SK-N-SH (cell line): ENCODE measurements at regions not wholly inside any gene's neighbourhood (a gene's known extent, or its start where the extent isn't known, plus 50 kb on each side); places are given as distances from the start of the nearest gene placed in this dataset.

Experiments
- CTCF ChIA-PET: fragments of 300-600, 350-600 bp; formaldehyde crosslinking; extraction: SDS; loops from one replicate; lab custom pipeline; 2021; lab: Yijun Ruan, JAX
- POLR2A ChIA-PET: fragments of 350-600 bp; sonication (Branson Sonifier 250); formaldehyde crosslinking; extraction: SDS; loops from one replicate; lab custom pipeline; 2020; ENCODE audit warnings: antibody characterized with exemption, inconsistent platforms; lab: Yijun Ruan, JAX
- DNase-seq: peaks from one replicate; pipeline ENCODE4 v3.0.0; 2012
- H2AFZ ChIP-seq: fragments of 200-600 bp; sonication (generic); 2 replicates; pipeline ENCODE4 v1.8.1; 2016; ENCODE audit warnings: antibody characterized with exemption, mild to moderate bottlenecking, low read depth
- H3F3A ChIP-seq: fragments of 200-600 bp; sonication (generic); replicated peaks from 2 replicates; pipeline ENCODE3; 2016; ENCODE audit warnings: antibody characterized with exemption, mild to moderate bottlenecking; ENCODE audit not compliant: insufficient read depth
- H3K27ac ChIP-seq, 2 experiments: fragments of 200-500 bp in 1 of 2; fragments of 200-600 bp in 1 of 2; sonication (Bioruptor generic) in 1 of 2; sonication (generic), shearing (Covaris generic) in 1 of 2; 2 replicates each; pipeline versions ENCODE4 v1.5.1 to v1.6.1; 2014 to 2016; ENCODE audit warnings: low read depth in 2 of 2, inconsistent platforms in 1 of 2, low read length in 1 of 2, mild to moderate bottlenecking in 1 of 2, mixed read lengths in 1 of 2
- H3K27me3 ChIP-seq: fragments of 200-600 bp; sonication (generic), shearing (Covaris generic); 2 replicates; pipeline ENCODE4 v1.6.1; 2016; ENCODE audit warnings: mixed run types; ENCODE audit not compliant: insufficient read depth
- H3K36me3 ChIP-seq, 2 experiments: fragments of 200-500 bp in 1 of 2; fragments of 200-600 bp in 1 of 2; sonication (Bioruptor generic) in 1 of 2; sonication (generic) in 1 of 2; replicated peaks in 1 of 2; 2 replicates each; pipeline versions ENCODE3 to v1.5.1; 2014 to 2016; ENCODE audit warnings: low read length in 1 of 2, mild to moderate bottlenecking in 1 of 2; ENCODE audit not compliant: insufficient read depth in 2 of 2, control insufficient read depth in 1 of 2
- H3K4me1 ChIP-seq, 2 experiments: fragments of 200-500 bp in 1 of 2; fragments of 200-600 bp in 1 of 2; sonication (Bioruptor generic) in 1 of 2; sonication (generic), shearing (Covaris generic) in 1 of 2; 2 replicates each; pipeline versions ENCODE4 v1.5.1 to v1.6.1; 2014 to 2016; ENCODE audit warnings: low read depth in 1 of 2, low read length in 1 of 2, mixed run types in 1 of 2; ENCODE audit not compliant: insufficient read depth in 2 of 2, control insufficient read depth in 1 of 2
- H3K4me2 ChIP-seq: fragments of 200-600 bp; sonication (generic), shearing (Covaris generic); 2 replicates; pipeline ENCODE4 v1.6.1; 2017; ENCODE audit warnings: mixed run types
- H3K4me3 ChIP-seq, 2 experiments: fragments of 200-500 bp in 1 of 2; fragments of 200-600 bp in 1 of 2; sonication (Bioruptor generic) in 1 of 2; sonication (generic), shearing (Covaris generic) in 1 of 2; 2 replicates each; pipeline versions ENCODE4 v1.5.1 to v1.8.1; 2014 to 2016; ENCODE audit warnings: low read depth in 2 of 2, inconsistent platforms in 1 of 2, low read length in 1 of 2, mild to moderate bottlenecking in 1 of 2, mixed read lengths in 1 of 2, moderate library complexity in 1 of 2
- H3K79me2 ChIP-seq: fragments of 200-600 bp; sonication (generic); 2 replicates; pipeline ENCODE4 v1.8.1; 2017; ENCODE audit warnings: mild to moderate bottlenecking; ENCODE audit not compliant: insufficient read depth
- H3K9ac ChIP-seq: fragments of 200-600 bp; sonication (generic); 2 replicates; pipeline ENCODE4 v1.6.1; 2017; ENCODE audit warnings: mixed run types
- H3K9me2 ChIP-seq: fragments of 200-600 bp; sonication (generic); 2 replicates; pipeline ENCODE4 v1.6.1; 2017; ENCODE audit warnings: mixed run types
- H3K9me3 ChIP-seq: fragments of 200-600 bp; sonication (generic); 2 replicates; pipeline ENCODE4 v1.6.1; 2017; ENCODE audit warnings: mixed run types, mild to moderate bottlenecking, moderate library complexity
- H4K20me1 ChIP-seq: fragments of 200-600 bp; sonication (generic); 2 replicates; pipeline ENCODE4 v1.6.1; 2017; ENCODE audit warnings: mild to moderate bottlenecking, mixed run types; ENCODE audit not compliant: insufficient read depth
- CHD2 ChIP-seq: fragments of 150-350 bp; IDR thresholded peaks from 2 replicates; pipeline ENCODE4 v1.6.1; 2018; ENCODE audit warnings: low read length; ENCODE audit not compliant: partially characterized antibody
- FOSL2 ChIP-seq: IDR thresholded peaks from 2 replicates; pipeline ENCODE4 v1.4.0; 2012; ENCODE audit warnings: low read depth, mild to moderate bottlenecking, moderate library complexity, borderline replicate concordance
- GABPA ChIP-seq: IDR thresholded peaks from 2 replicates; pipeline ENCODE4 v1.4.0; 2012; ENCODE audit warnings: low read depth, mild to moderate bottlenecking
- GATA2 ChIP-seq: sonication (generic); formaldehyde crosslinking; IDR thresholded peaks from 2 replicates; pipeline ENCODE4 v1.5.0; 2020; ENCODE audit warnings: mild to moderate bottlenecking, missing genetic modification reagents
- JUND ChIP-seq: IDR thresholded peaks from 2 replicates; pipeline ENCODE4 v1.4.0; 2012
- MEF2A ChIP-seq: IDR thresholded peaks from 2 replicates; pipeline ENCODE4 v1.4.0; 2012; ENCODE audit warnings: low read depth, borderline replicate concordance
- MXI1 ChIP-seq: IDR thresholded peaks from 2 replicates; pipeline ENCODE4 v1.6.1; 2012; ENCODE audit warnings: mild to moderate bottlenecking, low read depth, low read length, improper control_type of control experiment
- NFIC ChIP-seq: IDR thresholded peaks from 2 replicates; pipeline ENCODE4 v1.4.0; 2012; ENCODE audit warnings: borderline replicate concordance
- RCOR1 ChIP-seq: fragments of 150-350 bp; IDR thresholded peaks from 2 replicates; pipeline ENCODE4 v1.6.1; 2017; ENCODE audit warnings: antibody characterized with exemption, low read length
- RFX5 ChIP-seq: IDR thresholded peaks from 2 replicates; pipeline ENCODE4 v1.6.1; 2012; ENCODE audit warnings: mild to moderate bottlenecking, improper control_type of control experiment, low read length
- SMC3 ChIP-seq: IDR thresholded peaks from 2 replicates; pipeline ENCODE4 v1.6.1; 2012; ENCODE audit warnings: low read depth, low read length, improper control_type of control experiment
- TCF12 ChIP-seq: IDR thresholded peaks from 2 replicates; pipeline ENCODE4 v1.4.0; 2012
- TEAD4 ChIP-seq: IDR thresholded peaks from 2 replicates; pipeline ENCODE4 v1.4.0; 2012; ENCODE audit warnings: mild to moderate bottlenecking, borderline replicate concordance; ENCODE audit not compliant: insufficient read depth
- WGBS: methylation state at CpG from one replicate; pipeline ENCODE4 v1.1.6; 2017; ENCODE audit warnings: low lambda C conversion rate; 5-methylcytosine and 5-hydroxymethylcytosine counted together
- TF ChIP-seq, protein P1 (sequence below): fragments of 200-600 bp; sonication (generic); IDR thresholded peaks from 2 replicates; pipeline ENCODE4 v1.6.1; 2017; ENCODE audit warnings: antibody characterized with exemption, mild to moderate bottlenecking, moderate library complexity
- TF ChIP-seq, protein P2 (sequence below): fragments of 150-350 bp; IDR thresholded peaks from 2 replicates; pipeline ENCODE4 v1.6.1; 2016; ENCODE audit warnings: mild to moderate bottlenecking, low read depth, low read length
- TF ChIP-seq, protein P3 (sequence below): fragments of 150-350 bp; IDR thresholded peaks from 2 replicates; pipeline ENCODE4 v1.6.1; 2017; ENCODE audit warnings: antibody characterized with exemption, low read length, low read depth, borderline replicate concordance
- TF ChIP-seq, protein P4 (sequence below): IDR thresholded peaks from 2 replicates; pipeline ENCODE4 v1.6.1; 2012; ENCODE audit warnings: mild to moderate bottlenecking, low read depth, low read length, moderate library complexity
- TF ChIP-seq, protein P5 (sequence below): IDR thresholded peaks from 2 replicates; pipeline ENCODE4 v1.4.0; 2012; ENCODE audit warnings: low read depth, borderline replicate concordance
- TF ChIP-seq, protein P6 (sequence below): IDR thresholded peaks from 2 replicates; pipeline ENCODE4; 2012

DNA sequence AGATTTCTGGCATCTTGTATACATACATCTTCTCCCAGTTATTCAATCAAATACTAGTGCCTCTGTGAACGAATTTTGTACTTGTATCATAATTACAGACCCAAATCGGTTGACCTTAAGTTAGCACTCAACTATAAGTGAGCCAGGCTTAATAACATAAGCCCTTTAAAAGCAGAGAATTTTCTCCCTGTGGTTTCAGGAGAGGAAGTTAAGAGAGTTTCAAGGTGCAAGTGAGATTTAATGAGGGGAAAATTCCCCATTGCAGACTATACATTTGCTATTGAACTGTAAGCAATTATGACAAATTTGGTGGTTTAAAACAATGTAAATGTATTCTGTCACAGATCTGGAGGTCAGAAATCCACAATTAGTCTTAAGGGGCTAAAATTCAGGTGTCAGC, 261.9 kb upstream of the NREP start:
- Histone ChIP-seq H3K4me2 (no peak overlapping the region), H3K4me1 (no peaks in the 10 kb centered on the region; a peak in 2 of 4 replicates), H2AFZ (no peak overlapping the region), H4K20me1 (no peaks in the 10 kb centered on the region), H3K27me3 (no peaks in the 10 kb centered on the region), H3K79me2 (no peaks in the 10 kb centered on the region), H3K9me3 (no peaks in the 10 kb centered on the region), H3K36me3 (no peaks in the 10 kb centered on the region), H3K9ac (no peak overlapping the region), H3K27ac (no peak overlapping the region), H3F3A (peaks cover 9% of the 10 kb centered on the region), H3K4me3 (no peak overlapping the region), H3K9me2 (no peaks in the 10 kb centered on the region; the same call in 1 of the 2 replicates)
- DNase-seq: no peak
- POLR2A ChIA-PET: no interaction called here
- CTCF ChIA-PET: no interaction called here
- no peak for TF ChIP-seq TEAD4
- no peak for TF ChIP-seq MEF2A
- TF ChIP-seq NFIC: no peak
- TF ChIP-seq FOSL2: no peak
- TF ChIP-seq MXI1: no peak
- TF ChIP-seq SMC3: no peak
- TF ChIP-seq, protein P1, sequence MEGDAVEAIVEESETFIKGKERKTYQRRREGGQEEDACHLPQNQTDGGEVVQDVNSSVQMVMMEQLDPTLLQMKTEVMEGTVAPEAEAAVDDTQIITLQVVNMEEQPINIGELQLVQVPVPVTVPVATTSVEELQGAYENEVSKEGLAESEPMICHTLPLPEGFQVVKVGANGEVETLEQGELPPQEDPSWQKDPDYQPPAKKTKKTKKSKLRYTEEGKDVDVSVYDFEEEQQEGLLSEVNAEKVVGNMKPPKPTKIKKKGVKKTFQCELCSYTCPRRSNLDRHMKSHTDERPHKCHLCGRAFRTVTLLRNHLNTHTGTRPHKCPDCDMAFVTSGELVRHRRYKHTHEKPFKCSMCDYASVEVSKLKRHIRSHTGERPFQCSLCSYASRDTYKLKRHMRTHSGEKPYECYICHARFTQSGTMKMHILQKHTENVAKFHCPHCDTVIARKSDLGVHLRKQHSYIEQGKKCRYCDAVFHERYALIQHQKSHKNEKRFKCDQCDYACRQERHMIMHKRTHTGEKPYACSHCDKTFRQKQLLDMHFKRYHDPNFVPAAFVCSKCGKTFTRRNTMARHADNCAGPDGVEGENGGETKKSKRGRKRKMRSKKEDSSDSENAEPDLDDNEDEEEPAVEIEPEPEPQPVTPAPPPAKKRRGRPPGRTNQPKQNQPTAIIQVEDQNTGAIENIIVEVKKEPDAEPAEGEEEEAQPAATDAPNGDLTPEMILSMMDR: no peak
- TF ChIP-seq GABPA: no peak
- 58% methylated on average over 2 of the region's 2 CpGs for WGBS

DNA sequence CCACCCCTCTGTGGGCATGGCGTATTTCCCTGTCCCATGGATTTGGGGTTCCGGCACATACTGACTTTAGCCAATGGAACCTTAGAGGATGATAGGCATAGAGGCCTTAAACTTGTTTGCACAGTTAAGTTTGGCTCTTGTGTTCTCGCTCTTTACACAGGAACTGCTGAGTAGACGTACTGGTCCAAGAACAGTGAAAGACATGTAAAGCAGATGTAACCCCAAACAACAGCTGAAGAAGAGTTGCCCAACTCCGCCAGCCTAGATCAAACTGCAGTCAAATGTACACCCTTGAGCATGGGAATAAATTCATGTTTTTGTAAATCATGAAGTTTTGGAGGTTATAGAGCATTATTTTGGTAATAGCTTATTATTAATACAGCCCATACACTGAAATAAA, 260.0 kb upstream of the NREP start:
- Histone ChIP-seq H2AFZ (no peak overlapping the region), H3K27me3 (no peaks in the 10 kb centered on the region), H3K27ac (no peak overlapping the region), H4K20me1 (no peaks in the 10 kb centered on the region), H3K9me3 (no peaks in the 10 kb centered on the region), H3F3A (peaks cover 12% of the 10 kb centered on the region), H3K4me3 (no peak overlapping the region), H3K79me2 (no peaks in the 10 kb centered on the region), H3K4me2 (no peak overlapping the region), H3K9me2 (no peaks in the 10 kb centered on the region; the same call in 1 of the 2 replicates), H3K4me1 (peaks cover 0 to 3% of the 10 kb centered on the region in 2 experiments; a peak in 3 of 4 replicates), H3K36me3 (no peaks in the 10 kb centered on the region), H3K9ac (no peak overlapping the region)
- no peak for DNase-seq
- WGBS: 90% methylated on average over 5 of the region's 5 CpGs
- ChIA-PET POLR2A (no interaction called here), CTCF (interaction anchor here (0.6 kb wide), 1 partner anchor 457 kb away, joined by 3 read pairs; no protein-coding TSS in a partner anchor)
- TF ChIP-seq, protein P2, sequence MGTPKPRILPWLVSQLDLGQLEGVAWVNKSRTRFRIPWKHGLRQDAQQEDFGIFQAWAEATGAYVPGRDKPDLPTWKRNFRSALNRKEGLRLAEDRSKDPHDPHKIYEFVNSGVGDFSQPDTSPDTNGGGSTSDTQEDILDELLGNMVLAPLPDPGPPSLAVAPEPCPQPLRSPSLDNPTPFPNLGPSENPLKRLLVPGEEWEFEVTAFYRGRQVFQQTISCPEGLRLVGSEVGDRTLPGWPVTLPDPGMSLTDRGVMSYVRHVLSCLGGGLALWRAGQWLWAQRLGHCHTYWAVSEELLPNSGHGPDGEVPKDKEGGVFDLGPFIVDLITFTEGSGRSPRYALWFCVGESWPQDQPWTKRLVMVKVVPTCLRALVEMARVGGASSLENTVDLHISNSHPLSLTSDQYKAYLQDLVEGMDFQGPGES: no peak
- TF ChIP-seq RCOR1: no peak
- TF ChIP-seq TCF12: no peak
- TF ChIP-seq NFIC: no peak
- TF ChIP-seq GATA2 (CRISPR knock-in tag): no peak
- TF ChIP-seq SMC3: no peak
- TF ChIP-seq RFX5: no peak
- TF ChIP-seq, protein P3, sequence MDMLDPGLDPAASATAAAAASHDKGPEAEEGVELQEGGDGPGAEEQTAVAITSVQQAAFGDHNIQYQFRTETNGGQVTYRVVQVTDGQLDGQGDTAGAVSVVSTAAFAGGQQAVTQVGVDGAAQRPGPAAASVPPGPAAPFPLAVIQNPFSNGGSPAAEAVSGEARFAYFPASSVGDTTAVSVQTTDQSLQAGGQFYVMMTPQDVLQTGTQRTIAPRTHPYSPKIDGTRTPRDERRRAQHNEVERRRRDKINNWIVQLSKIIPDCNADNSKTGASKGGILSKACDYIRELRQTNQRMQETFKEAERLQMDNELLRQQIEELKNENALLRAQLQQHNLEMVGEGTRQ: no peak
- no peak for TF ChIP-seq FOSL2
- no peak for TF ChIP-seq CHD2
- TF ChIP-seq, protein P4, sequence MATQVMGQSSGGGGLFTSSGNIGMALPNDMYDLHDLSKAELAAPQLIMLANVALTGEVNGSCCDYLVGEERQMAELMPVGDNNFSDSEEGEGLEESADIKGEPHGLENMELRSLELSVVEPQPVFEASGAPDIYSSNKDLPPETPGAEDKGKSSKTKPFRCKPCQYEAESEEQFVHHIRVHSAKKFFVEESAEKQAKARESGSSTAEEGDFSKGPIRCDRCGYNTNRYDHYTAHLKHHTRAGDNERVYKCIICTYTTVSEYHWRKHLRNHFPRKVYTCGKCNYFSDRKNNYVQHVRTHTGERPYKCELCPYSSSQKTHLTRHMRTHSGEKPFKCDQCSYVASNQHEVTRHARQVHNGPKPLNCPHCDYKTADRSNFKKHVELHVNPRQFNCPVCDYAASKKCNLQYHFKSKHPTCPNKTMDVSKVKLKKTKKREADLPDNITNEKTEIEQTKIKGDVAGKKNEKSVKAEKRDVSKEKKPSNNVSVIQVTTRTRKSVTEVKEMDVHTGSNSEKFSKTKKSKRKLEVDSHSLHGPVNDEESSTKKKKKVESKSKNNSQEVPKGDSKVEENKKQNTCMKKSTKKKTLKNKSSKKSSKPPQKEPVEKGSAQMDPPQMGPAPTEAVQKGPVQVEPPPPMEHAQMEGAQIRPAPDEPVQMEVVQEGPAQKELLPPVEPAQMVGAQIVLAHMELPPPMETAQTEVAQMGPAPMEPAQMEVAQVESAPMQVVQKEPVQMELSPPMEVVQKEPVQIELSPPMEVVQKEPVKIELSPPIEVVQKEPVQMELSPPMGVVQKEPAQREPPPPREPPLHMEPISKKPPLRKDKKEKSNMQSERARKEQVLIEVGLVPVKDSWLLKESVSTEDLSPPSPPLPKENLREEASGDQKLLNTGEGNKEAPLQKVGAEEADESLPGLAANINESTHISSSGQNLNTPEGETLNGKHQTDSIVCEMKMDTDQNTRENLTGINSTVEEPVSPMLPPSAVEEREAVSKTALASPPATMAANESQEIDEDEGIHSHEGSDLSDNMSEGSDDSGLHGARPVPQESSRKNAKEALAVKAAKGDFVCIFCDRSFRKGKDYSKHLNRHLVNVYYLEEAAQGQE: no peak
- TF ChIP-seq, protein P5, sequence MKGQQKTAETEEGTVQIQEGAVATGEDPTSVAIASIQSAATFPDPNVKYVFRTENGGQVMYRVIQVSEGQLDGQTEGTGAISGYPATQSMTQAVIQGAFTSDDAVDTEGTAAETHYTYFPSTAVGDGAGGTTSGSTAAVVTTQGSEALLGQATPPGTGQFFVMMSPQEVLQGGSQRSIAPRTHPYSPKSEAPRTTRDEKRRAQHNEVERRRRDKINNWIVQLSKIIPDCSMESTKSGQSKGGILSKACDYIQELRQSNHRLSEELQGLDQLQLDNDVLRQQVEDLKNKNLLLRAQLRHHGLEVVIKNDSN: no peak
- TF ChIP-seq, protein P6, sequence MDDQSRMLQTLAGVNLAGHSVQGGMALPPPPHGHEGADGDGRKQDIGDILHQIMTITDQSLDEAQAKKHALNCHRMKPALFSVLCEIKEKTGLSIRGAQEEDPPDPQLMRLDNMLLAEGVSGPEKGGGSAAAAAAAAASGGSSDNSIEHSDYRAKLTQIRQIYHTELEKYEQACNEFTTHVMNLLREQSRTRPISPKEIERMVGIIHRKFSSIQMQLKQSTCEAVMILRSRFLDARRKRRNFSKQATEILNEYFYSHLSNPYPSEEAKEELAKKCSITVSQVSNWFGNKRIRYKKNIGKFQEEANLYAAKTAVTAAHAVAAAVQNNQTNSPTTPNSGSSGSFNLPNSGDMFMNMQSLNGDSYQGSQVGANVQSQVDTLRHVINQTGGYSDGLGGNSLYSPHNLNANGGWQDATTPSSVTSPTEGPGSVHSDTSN: no peak
- TF ChIP-seq MXI1: no peak
- TF ChIP-seq JUND: no peak
